A549 (cell line): ENCODE measurements at regions not wholly inside any gene's neighbourhood (a gene's known extent, or its start where the extent isn't known, plus 50 kb on each side); places are given as distances from the start of the nearest gene placed in this dataset.

Experiments
- CBX8 ChIP-seq: fragments of 200-600 bp; sonication (generic); IDR thresholded peaks from 2 replicates; pipeline ENCODE4 v1.6.1; 2016
- CTCF ChIP-seq: fragments of >200 bp; sonication (Bioruptor Twin); formaldehyde crosslinking; IDR thresholded peaks from 3 replicates; pipeline ENCODE4 v1.5.1; 2016
- ELK1 ChIP-seq: fragments of 150-350 bp; IDR thresholded peaks from 2 replicates; pipeline ENCODE4 v1.6.1; 2014; ENCODE audit warnings: low read depth, mild to moderate bottlenecking, low read length
- EP300 ChIP-seq, 2 experiments: fragments of >200 bp; sonication (Bioruptor Twin); formaldehyde crosslinking; IDR thresholded peaks; 2 replicates in 1 of 2; 3 replicates in 1 of 2; pipeline ENCODE4 v1.6.1; 2016 to 2017
- JUN ChIP-seq, 2 experiments: fragments of >200 bp; sonication (Bioruptor Twin); formaldehyde crosslinking; IDR thresholded peaks; 2 replicates in 1 of 2; 3 replicates in 1 of 2; pipeline ENCODE4 v1.6.1; 2016 to 2017
- MAFK ChIP-seq: fragments of 450-650 bp; IDR thresholded peaks from 2 replicates; pipeline ENCODE4 v1.6.1; 2014; ENCODE audit not compliant: partially characterized antibody
- MAX ChIP-seq: IDR thresholded peaks from 2 replicates; pipeline ENCODE4 v1.6.1; 2012
- MYC ChIP-seq: IDR thresholded peaks from 2 replicates; pipeline ENCODE4 v1.6.1; 2012; ENCODE audit warnings: mild to moderate bottlenecking, inconsistent platforms, low read length, improper control_type of control experiment, borderline replicate concordance
- PHF8 ChIP-seq: fragments of 200-600 bp; sonication (generic); IDR thresholded peaks from 2 replicates; pipeline ENCODE4 v1.6.1; 2016; ENCODE audit warnings: low read depth, mild to moderate bottlenecking, antibody characterized with exemption, moderate library complexity, borderline replicate concordance
- POLR2A ChIP-seq: IDR thresholded peaks from 2 replicates; pipeline ENCODE4 v1.6.1; 2012; ENCODE audit warnings: mild to moderate bottlenecking, low read length
- POLR2AphosphoS2 ChIP-seq: conservative IDR thresholded peaks from 2 replicates; pipeline ENCODE4 v1.6.1; 2012; ENCODE audit warnings: low read length, improper control_type of control experiment, inconsistent platforms
- RFX5 ChIP-seq: fragments of 450-650 bp; IDR thresholded peaks from 2 replicates; pipeline ENCODE4 v1.7.1; 2014; ENCODE audit warnings: antibody characterized with exemption, mild to moderate bottlenecking, moderate library complexity

- TF ChIP-seq CTCF = no peak
- no peak for TF ChIP-seq JUN (IDR thresholded peaks at IDR 0.05)
- TF ChIP-seq ELK1 = no peak
- no peak for TF ChIP-seq MYC
- TF ChIP-seq POLR2A = no peak
- TF ChIP-seq RFX5 = no peak
- TF ChIP-seq PHF8 = no peak
- TF ChIP-seq CBX8 = no peak
- no peak for TF ChIP-seq MAX
- no peak for TF ChIP-seq POLR2AphosphoS2
- no peak for TF ChIP-seq MAFK
- no peak for TF ChIP-seq EP300 (IDR thresholded peaks at IDR 0.05)
These were observed 261.9 kb downstream of the GADD45G start for GRCh38 chr9:89866701-89867100.
